GM18873 (cell line): ENCODE measurements at regions not wholly inside any gene's neighbourhood (a gene's known extent, or its start where the extent isn't known, plus 50 kb on each side); places are given as distances from the start of the nearest gene placed in this dataset.
"Not testable (repeated sequence)": the region's sequence is repeated elsewhere in the genome, so short reads cannot be mapped to it uniquely, and the experiment has no call there.

Source experiments
- ATAC-seq: cut with Tn5 transposase; IDR thresholded peaks from one replicate; pipeline ENCODE4 v1.9.1; 2021; ENCODE audit warnings: mild to moderate bottlenecking, moderate library complexity, moderate number of reproducible peaks; ENCODE audit not compliant: unreplicated experiment, low FRiP score

GRCh38 chr5:91941588-91941987, 558.5 kb upstream of the ARRDC3 start:
- no peak for ATAC-seq

GRCh38 chr5:91938441-91938840, 555.3 kb upstream of the ARRDC3 start:
- ATAC-seq, result no peak

- no peak for ATAC-seq
Measured at GRCh38 chr5:91937121-91937520, 554.0 kb upstream of the ARRDC3 start.

- ATAC-seq, result no peak
Measured at GRCh38 chr5:91929522-91929817, 546.4 kb upstream of the ARRDC3 start.

- ATAC-seq, result no peak
Measured at GRCh38 chr5:91928754-91929521, 545.8 kb upstream of the ARRDC3 start.

GRCh38 chr5:91927439-91927838, 544.3 kb upstream of the ARRDC3 start:
- ATAC-seq, result no peak

GRCh38 chr5:91925249-91925648, 542.1 kb upstream of the ARRDC3 start:
- no peak for ATAC-seq

- ATAC-seq, result not testable (repeated sequence)
Measured at GRCh38 chr5:91917037-91917814, 534.1 kb upstream of the ARRDC3 start.

GRCh38 chr5:91910655-91911054, 527.5 kb upstream of the ARRDC3 start:
- ATAC-seq, result no peak

GRCh38 chr5:91910247-91910646, 527.1 kb upstream of the ARRDC3 start:
- ATAC-seq, result no peak

- no peak for ATAC-seq
Measured at GRCh38 chr5:91906494-91906893, 523.4 kb upstream of the ARRDC3 start.

GRCh38 chr5:91906027-91906426, 522.9 kb upstream of the ARRDC3 start:
- no peak for ATAC-seq

- no peak for ATAC-seq
Measured at GRCh38 chr5:91898898-91899297, 515.8 kb upstream of the ARRDC3 start.

GRCh38 chr5:91898019-91898418, 514.9 kb upstream of the ARRDC3 start:
- no peak for ATAC-seq

GRCh38 chr5:91888810-91889209, 505.7 kb upstream of the ARRDC3 start:
- ATAC-seq, result no peak

GRCh38 chr5:91885291-91886265, 502.5 kb upstream of the ARRDC3 start:
- ATAC-seq, result no peak

GRCh38 chr5:91884036-91884435, 500.9 kb upstream of the ARRDC3 start:
- ATAC-seq, result no peak

- ATAC-seq, result no peak
Measured at GRCh38 chr5:91875196-91875779, 492.2 kb upstream of the ARRDC3 start.

GRCh38 chr5:91867799-91868198, 484.7 kb upstream of the ARRDC3 start:
- ATAC-seq, result no peak

GRCh38 chr5:91865915-91866314, 482.8 kb upstream of the ARRDC3 start:
- no peak for ATAC-seq

- ATAC-seq, result no peak
Measured at GRCh38 chr5:91864962-91865361, 481.8 kb upstream of the ARRDC3 start.
